ENCODE measurements at regions not wholly inside any gene's neighbourhood (a gene's known extent, or its start where the extent isn't known, plus 50 kb on each side); places are given as distances from the start of the nearest gene placed in this dataset.
"Not testable (repeated sequence)": the region's sequence is repeated elsewhere in the genome, so short reads cannot be mapped to it uniquely, and the experiment has no call there.

GRCh38 chrX:86987351-86987750 lies 530.3 kb upstream of the KLHL4 start:
- TF ChIP-seq CTCF, POLR2A (IDR thresholded peaks at IDR 0.05): not testable (repeated sequence)
